Thyroid gland (tissue), 4 donors: ENCODE measurements at regions not wholly inside any gene's neighbourhood (a gene's known extent, or its start where the extent isn't known, plus 50 kb on each side); places are given as distances from the start of the nearest gene placed in this dataset.

Experiments used
- DNase-seq, 2 donors: peaks; one replicate each; pipeline ENCODE4 v3.0.0-alpha.2; 2019
- H3K27ac ChIP-seq, 3 donors: fragments of 200-600 bp; sonication (generic); 1 replicate in 2 of 3; 2 replicates in 1 of 3; pipeline ENCODE4 v1.5.1; 2016 to 2019; ENCODE audit warnings: mild to moderate bottlenecking in 1 of 3, moderate library complexity in 1 of 3
- H3K27me3 ChIP-seq: fragments of 200-600 bp; sonication (generic); one replicate; pipeline ENCODE4 v1.5.1; 2019
- H3K36me3 ChIP-seq, 2 donors: fragments of 200-600 bp; sonication (generic); one replicate each; pipeline ENCODE4 v1.5.1; 2016 to 2019
- H3K4me1 ChIP-seq, 2 donors: fragments of 200-600 bp; sonication (generic); one replicate each; pipeline ENCODE4 v1.5.1; 2017 to 2019
- H3K4me3 ChIP-seq, 3 donors: fragments of 200-600 bp; sonication (generic); replicated peaks in 1 of 3; 1 replicate in 2 of 3; 2 replicates in 1 of 3; pipeline ENCODE4 v1.5.1; 2016; ENCODE audit warnings: mild to moderate bottlenecking in 1 of 3
- H3K9me3 ChIP-seq: fragments of 200-600 bp; sonication (generic); one replicate; pipeline ENCODE4 v1.5.1; 2017
- POLR2A ChIP-seq, 2 donors: fragments of 450-650 bp; IDR thresholded peaks; one replicate each; pipeline ENCODE4 v1.6.1; 2017; ENCODE audit warnings: antibody characterized with exemption in 2 of 2, mild to moderate bottlenecking in 2 of 2, moderate library complexity in 1 of 2
- WGBS, 2 donors: methylation state at CpG; one replicate each; pipeline ENCODE4 v1.1.5; 2017; 5-methylcytosine and 5-hydroxymethylcytosine counted together
- intact Hi-C: fragments of 100-400 bp; cut with DNase I; formaldehyde crosslinking; loops from one replicate; pipeline ENCODE4 v1.15.1; 2023
- TF ChIP-seq, protein P1 (sequence below), 6 experiments: fragments of 200-600 bp in 3 of 6; fragments of 450-650 bp in 3 of 6; sonication (generic) in 3 of 6; IDR thresholded peaks; one replicate each; pipeline ENCODE4 v1.5.1; 2016 to 2019; ENCODE audit warnings: antibody characterized with exemption in 6 of 6, mild to moderate bottlenecking in 2 of 6, inconsistent platforms in 1 of 6, moderate library complexity in 1 of 6

GRCh38 chr16:86983621-86984020, 333.6 kb downstream of the C16orf95 start:
- no peak overlapping the region for H3K4me3 ChIP-seq
- TF ChIP-seq, protein P1, sequence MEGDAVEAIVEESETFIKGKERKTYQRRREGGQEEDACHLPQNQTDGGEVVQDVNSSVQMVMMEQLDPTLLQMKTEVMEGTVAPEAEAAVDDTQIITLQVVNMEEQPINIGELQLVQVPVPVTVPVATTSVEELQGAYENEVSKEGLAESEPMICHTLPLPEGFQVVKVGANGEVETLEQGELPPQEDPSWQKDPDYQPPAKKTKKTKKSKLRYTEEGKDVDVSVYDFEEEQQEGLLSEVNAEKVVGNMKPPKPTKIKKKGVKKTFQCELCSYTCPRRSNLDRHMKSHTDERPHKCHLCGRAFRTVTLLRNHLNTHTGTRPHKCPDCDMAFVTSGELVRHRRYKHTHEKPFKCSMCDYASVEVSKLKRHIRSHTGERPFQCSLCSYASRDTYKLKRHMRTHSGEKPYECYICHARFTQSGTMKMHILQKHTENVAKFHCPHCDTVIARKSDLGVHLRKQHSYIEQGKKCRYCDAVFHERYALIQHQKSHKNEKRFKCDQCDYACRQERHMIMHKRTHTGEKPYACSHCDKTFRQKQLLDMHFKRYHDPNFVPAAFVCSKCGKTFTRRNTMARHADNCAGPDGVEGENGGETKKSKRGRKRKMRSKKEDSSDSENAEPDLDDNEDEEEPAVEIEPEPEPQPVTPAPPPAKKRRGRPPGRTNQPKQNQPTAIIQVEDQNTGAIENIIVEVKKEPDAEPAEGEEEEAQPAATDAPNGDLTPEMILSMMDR (IDR thresholded peaks at IDR 0.05), result no peak
- TF ChIP-seq POLR2A (IDR thresholded peaks at IDR 0.05), result no peak
- no peaks in the 10 kb centered on the region for H3K36me3 ChIP-seq
- no peaks in the 10 kb centered on the region for H3K9me3 ChIP-seq
- intact Hi-C loops, result no loop called here
- no peaks in the 10 kb centered on the region for H3K27me3 ChIP-seq
- H3K27ac ChIP-seq, result no peak overlapping the region
- no peak for DNase-seq
- H3K4me1 ChIP-seq, result no peaks in the 10 kb centered on the region

- WGBS, 2 donors, result 84 to 87% methylated on average over 10 of the region's 10 CpGs
- intact Hi-C loops, result no loop called here
These were observed 332.8 kb downstream of the C16orf95 start for GRCh38 chr16:86984343-86984742.

DNA sequence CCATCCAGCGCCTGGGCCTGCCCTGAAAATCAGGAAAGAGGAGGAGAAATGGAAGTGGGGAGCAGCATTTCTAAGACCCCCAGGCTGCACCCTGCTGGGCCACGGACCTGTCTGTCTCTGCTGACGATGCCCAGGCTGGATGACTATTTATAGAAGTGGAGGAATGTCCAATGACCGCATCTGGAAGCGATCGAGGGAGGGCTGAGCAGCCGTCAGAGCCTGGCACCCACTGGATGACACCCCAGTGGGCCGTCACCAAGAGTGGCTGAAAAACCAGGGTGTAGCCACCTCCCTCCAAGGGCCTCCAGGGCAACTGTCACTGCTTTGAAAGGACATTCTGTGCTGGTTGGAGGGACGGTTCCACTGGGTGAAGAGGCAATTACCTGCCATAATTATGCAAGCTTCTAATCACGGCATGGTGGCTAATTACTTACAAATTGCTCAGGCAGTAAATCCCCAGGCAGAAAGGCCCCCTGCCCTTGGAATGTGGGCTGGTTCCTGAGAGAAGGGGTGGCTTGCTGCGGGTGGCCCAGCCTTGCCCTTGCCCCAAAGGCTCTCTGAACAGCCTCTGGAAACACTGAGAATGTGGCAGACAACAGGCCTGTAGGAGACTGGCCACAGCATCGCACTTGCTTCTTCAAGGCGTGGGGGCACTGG, 332.1 kb downstream of the C16orf95 start:
- no peaks in the 10 kb centered on the region for H3K27me3 ChIP-seq
- 63 to 69% methylated on average over 10 to 11 of the region's 13 CpGs for WGBS, 2 donors
- H3K9me3 ChIP-seq, result no peaks in the 10 kb centered on the region
- H3K4me1 ChIP-seq, result no peaks in the 10 kb centered on the region
- DNase-seq, result no peak
- H3K36me3 ChIP-seq, result no peaks in the 10 kb centered on the region
- no peak overlapping the region for H3K27ac ChIP-seq
- H3K4me3 ChIP-seq, result no peak overlapping the region
- no peak for TF ChIP-seq POLR2A (IDR thresholded peaks at IDR 0.05)
- TF ChIP-seq, protein P1 (IDR thresholded peaks at IDR 0.05), result no peak
- intact Hi-C loops, result no loop called here

More at GRCh38 chr16:86984343-86984742, 332.8 kb downstream of the C16orf95 start:
- H3K4me1 ChIP-seq, result no peaks in the 10 kb centered on the region
- H3K36me3 ChIP-seq, result no peaks in the 10 kb centered on the region
- no peak overlapping the region for H3K27ac ChIP-seq
- H3K9me3 ChIP-seq, result no peaks in the 10 kb centered on the region
- DNase-seq, result no peak
- no peaks in the 10 kb centered on the region for H3K27me3 ChIP-seq
- no peak overlapping the region for H3K4me3 ChIP-seq
- TF ChIP-seq, protein P1 (IDR thresholded peaks at IDR 0.05), result no peak
- TF ChIP-seq POLR2A (IDR thresholded peaks at IDR 0.05), result no peak

- intact Hi-C loops, result no loop called here
- H3K9me3 ChIP-seq, result no peaks in the 10 kb centered on the region
- H3K4me3 ChIP-seq, result no peak overlapping the region
- TF ChIP-seq, protein P1 (IDR thresholded peaks at IDR 0.05), result no peak
- no peak for TF ChIP-seq POLR2A (IDR thresholded peaks at IDR 0.05)
- DNase-seq, result no peak
- no peaks in the 10 kb centered on the region for H3K4me1 ChIP-seq
- WGBS, 2 donors, result 88 to 95% methylated on average over 9 to 12 of the region's 12 CpGs
- H3K27me3 ChIP-seq, result no peaks in the 10 kb centered on the region
- H3K36me3 ChIP-seq, result no peaks in the 10 kb centered on the region
- no peak overlapping the region for H3K27ac ChIP-seq
These were observed 331.6 kb downstream of the C16orf95 start for GRCh38 chr16:86985648-86986015.

DNA sequence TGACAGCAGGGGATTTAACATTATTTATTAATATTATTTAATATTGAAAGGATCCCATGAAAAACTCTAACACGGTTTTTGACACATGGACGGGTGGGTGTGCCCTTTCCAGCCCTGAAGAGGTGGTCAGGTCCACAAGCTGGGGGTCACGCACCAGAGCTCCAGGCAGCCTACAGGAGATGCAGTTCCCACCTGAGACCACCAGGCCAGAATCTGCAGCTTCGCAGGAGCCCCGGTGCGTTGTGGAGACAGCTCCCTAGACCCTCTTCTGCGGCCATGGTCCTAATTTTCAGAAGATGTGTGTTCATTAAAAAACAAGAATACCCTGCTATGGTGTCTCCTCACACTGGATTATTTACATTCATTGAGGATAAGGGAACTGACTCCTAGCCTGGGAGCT, 331.1 kb downstream of the C16orf95 start:
- Histone ChIP-seq H3K27me3 (no peaks in the 10 kb centered on the region), H3K9me3 (no peaks in the 10 kb centered on the region), H3K4me3 (no peak overlapping the region), H3K4me1 (no peaks in the 10 kb centered on the region), H3K36me3 (no peaks in the 10 kb centered on the region), H3K27ac (no peak overlapping the region)
- 64 to 70% methylated on average over 7 of the region's 7 CpGs for WGBS, 2 donors
- DNase-seq, result no peak
- TF ChIP-seq, protein P1 (IDR thresholded peaks at IDR 0.05), result no peak
- no peak for TF ChIP-seq POLR2A (IDR thresholded peaks at IDR 0.05)
- intact Hi-C loops, result no loop called here
